Natural killer cell (primary cell): ENCODE measurements at regions not wholly inside any gene's neighbourhood (a gene's known extent, or its start where the extent isn't known, plus 50 kb on each side); places are given as distances from the start of the nearest gene placed in this dataset.
"Not testable (repeated sequence)": the region's sequence is repeated elsewhere in the genome, so short reads cannot be mapped to it uniquely, and the experiment has no call there.

Experiments used
- ATAC-seq, 3 donors: fragments of 150-1000 bp in 2 of 3; fragments of 200-7000 bp in 1 of 3; cut with Tn5 transposase; 1 replicate in 1 of 3; 2 replicates in 2 of 3; pipeline ENCODE4 v1.10.0; 2021; ENCODE audit warnings: mild to moderate bottlenecking in 2 of 3, moderate library complexity in 2 of 3
- DNase-seq, 2 donors: peaks; one replicate each; pipeline versions ENCODE4 v3.0.0 to v3.0.0-alpha.2; 2013 to 2021; ENCODE audit warnings: mixed read lengths in 1 of 2
- H3K27ac ChIP-seq: one replicate; pipeline ENCODE4 v1.5.1; 2013; ENCODE audit warnings: mild to moderate bottlenecking, low read length
- H3K27me3 ChIP-seq: one replicate; pipeline ENCODE4 v1.6.1; 2013; ENCODE audit warnings: low read length; ENCODE audit not compliant: control insufficient read depth, insufficient read depth
- H3K36me3 ChIP-seq: one replicate; pipeline ENCODE4 v1.6.1; 2013; ENCODE audit warnings: low read length; ENCODE audit not compliant: control insufficient read depth, insufficient read depth
- H3K4me1 ChIP-seq: one replicate; pipeline ENCODE4 v1.6.1; 2013; ENCODE audit warnings: low read length; ENCODE audit not compliant: control insufficient read depth, insufficient read depth
- H3K4me3 ChIP-seq: one replicate; pipeline ENCODE4 v1.5.1; 2013; ENCODE audit warnings: low read length
- H3K9me3 ChIP-seq: one replicate; pipeline ENCODE4 v1.6.1; 2013; ENCODE audit warnings: low read length; ENCODE audit not compliant: control insufficient read depth, insufficient read depth
- H3K27ac Mint-ChIP-seq, 2 donors: one replicate each; pipeline ENCODE4 v1.8.0; 2022; ENCODE audit warnings: mild to moderate bottlenecking in 2 of 2, mixed read lengths in 2 of 2, moderate library complexity in 1 of 2
- H3K27me3 Mint-ChIP-seq, 2 donors: one replicate each; pipeline ENCODE4 v1.8.0; 2022; ENCODE audit warnings: low read depth in 2 of 2, mixed read lengths in 2 of 2
- H3K36me3 Mint-ChIP-seq: one replicate; pipeline ENCODE4 v1.8.0; 2022; ENCODE audit warnings: mixed read lengths
- H3K4me1 Mint-ChIP-seq, 2 donors: one replicate each; pipeline ENCODE4 v1.8.0; 2022; ENCODE audit warnings: mixed read lengths in 2 of 2
- H3K4me3 Mint-ChIP-seq: one replicate; pipeline ENCODE4 v1.8.0; 2022; ENCODE audit warnings: mild to moderate bottlenecking, moderate library complexity, mixed read lengths
- H3K9me3 Mint-ChIP-seq, 2 donors: one replicate each; pipeline ENCODE4 v1.8.0; 2022; ENCODE audit warnings: mixed read lengths in 2 of 2
- whole genome bisulfite sequencing: methylation state at CpG from one replicate; pipeline ENCODE4 v1.1.7; 2013; ENCODE audit warnings: missing lambda C conversion rate; ENCODE audit not compliant: insufficient coverage; 5-methylcytosine and 5-hydroxymethylcytosine counted together
- intact Hi-C: fragments of 100-400 bp; cut with micrococcal nuclease; formaldehyde crosslinking; loops from one replicate; pipeline ENCODE4 v1.14.2; 2022
- TF ChIP-seq, protein P1 (sequence below): fragments of 200-600 bp; IDR thresholded peaks from one replicate; pipeline ENCODE4 v1.8.0; 2022; ENCODE audit warnings: antibody characterized with exemption

DNA sequence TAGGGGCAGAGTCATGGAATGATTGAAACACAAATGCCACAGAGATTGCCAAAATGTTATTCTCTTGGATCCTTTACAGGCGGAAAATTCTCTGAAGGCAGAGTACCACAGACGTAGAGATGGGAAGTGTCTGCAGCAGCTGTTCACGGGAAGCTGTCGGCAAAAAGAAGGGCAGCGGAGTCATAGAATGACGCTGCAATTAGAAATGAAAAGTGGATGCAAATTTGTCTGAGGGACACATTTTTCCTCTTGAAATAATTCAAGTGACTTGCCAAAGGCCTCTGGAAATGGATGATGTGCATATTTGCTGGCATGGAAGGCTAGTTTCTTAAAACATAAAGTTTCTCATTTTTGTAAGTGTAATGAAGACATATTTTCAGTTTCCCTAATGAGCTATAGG lies 77.5 kb upstream of the PLD5 start:
- no peaks in the 10 kb centered on the region for H3K36me3 ChIP-seq
- WGBS, result 87% methylated on average over 6 of the region's 6 CpGs
- Mint-ChIP-seq H3K4me1 (no peaks in the 10 kb centered on the region), H3K27me3 (no peaks in the 10 kb centered on the region), H3K9me3 (peaks cover 3 to 7% of the 10 kb centered on the region in 2 donors), H3K4me3 (no peak overlapping the region), H3K36me3 (no peaks in the 10 kb centered on the region), H3K27ac (no peak overlapping the region)
- ATAC-seq (no peak), DNase-seq (no peak)
- intact Hi-C loops, result no loop called here
- TF ChIP-seq, protein P1, sequence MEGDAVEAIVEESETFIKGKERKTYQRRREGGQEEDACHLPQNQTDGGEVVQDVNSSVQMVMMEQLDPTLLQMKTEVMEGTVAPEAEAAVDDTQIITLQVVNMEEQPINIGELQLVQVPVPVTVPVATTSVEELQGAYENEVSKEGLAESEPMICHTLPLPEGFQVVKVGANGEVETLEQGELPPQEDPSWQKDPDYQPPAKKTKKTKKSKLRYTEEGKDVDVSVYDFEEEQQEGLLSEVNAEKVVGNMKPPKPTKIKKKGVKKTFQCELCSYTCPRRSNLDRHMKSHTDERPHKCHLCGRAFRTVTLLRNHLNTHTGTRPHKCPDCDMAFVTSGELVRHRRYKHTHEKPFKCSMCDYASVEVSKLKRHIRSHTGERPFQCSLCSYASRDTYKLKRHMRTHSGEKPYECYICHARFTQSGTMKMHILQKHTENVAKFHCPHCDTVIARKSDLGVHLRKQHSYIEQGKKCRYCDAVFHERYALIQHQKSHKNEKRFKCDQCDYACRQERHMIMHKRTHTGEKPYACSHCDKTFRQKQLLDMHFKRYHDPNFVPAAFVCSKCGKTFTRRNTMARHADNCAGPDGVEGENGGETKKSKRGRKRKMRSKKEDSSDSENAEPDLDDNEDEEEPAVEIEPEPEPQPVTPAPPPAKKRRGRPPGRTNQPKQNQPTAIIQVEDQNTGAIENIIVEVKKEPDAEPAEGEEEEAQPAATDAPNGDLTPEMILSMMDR, result no peak
- no peak overlapping the region for H3K4me3 ChIP-seq
- H3K4me1 ChIP-seq, result no peaks in the 10 kb centered on the region
- no peak overlapping the region for H3K27ac ChIP-seq
- H3K27me3 ChIP-seq, result no peaks in the 10 kb centered on the region
- no peaks in the 10 kb centered on the region for H3K9me3 ChIP-seq

DNA sequence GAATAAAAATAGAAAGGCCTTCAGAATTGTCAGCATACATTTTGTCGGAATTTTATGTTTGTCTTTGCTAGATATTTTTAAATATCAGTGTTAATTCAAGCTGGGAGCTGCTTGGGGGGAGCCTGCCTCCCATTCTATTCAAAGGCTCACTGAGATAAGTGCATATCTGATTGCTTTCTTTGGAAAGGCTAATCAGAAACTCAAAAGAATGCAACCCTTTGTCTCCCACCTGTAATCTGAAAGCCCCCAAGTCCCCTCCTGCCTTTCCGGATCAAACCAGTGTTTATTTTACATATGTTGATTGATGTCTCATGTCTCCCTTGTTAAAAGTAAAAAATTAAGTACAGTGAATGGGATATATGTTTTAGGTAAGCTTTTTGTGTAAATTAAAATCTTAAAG lies 69.3 kb upstream of the PLD5 start:
- H3K9me3 Mint-ChIP-seq, result peaks cover 9 to 21% of the 10 kb centered on the region in 2 donors
- H3K4me3 ChIP-seq, H3K4me3 Mint-ChIP-seq, H3K27me3 Mint-ChIP-seq, H3K27ac ChIP-seq, H3K27ac Mint-ChIP-seq, ATAC-seq, H3K4me1 Mint-ChIP-seq, H3K27me3 ChIP-seq, H3K36me3 Mint-ChIP-seq, H3K9me3 ChIP-seq, H3K4me1 ChIP-seq, intact Hi-C loops, H3K36me3 ChIP-seq, DNase-seq: not testable (repeated sequence)
- 0% methylated on average over 1 of the region's 2 CpGs for WGBS

DNA sequence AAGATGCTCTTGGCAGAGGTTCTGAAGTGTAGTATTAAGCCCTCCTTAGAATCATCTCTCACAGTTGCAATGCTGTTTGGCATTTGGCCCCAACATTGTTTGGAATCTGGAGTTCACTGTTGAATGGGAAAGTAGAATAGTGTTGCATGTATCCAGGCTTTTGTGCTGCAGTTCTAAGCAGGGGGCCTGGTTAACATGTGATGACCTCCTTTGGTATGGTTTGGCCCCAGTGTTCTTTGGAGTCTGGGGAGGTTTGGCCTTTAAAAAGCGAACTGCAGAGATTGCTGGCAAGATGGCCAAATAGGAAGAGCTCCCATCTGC lies 61.8 kb upstream of the PLD5 start:
- H3K27ac ChIP-seq, result no peak overlapping the region
- no peak overlapping the region for H3K4me3 Mint-ChIP-seq
- no peaks in the 10 kb centered on the region for H3K4me1 ChIP-seq
- WGBS, result 65% methylated on average over 1 of the region's 1 CpG
- H3K9me3 Mint-ChIP-seq, result peaks cover 5 to 8% of the 10 kb centered on the region in 2 donors
- intact Hi-C loops, result no loop called here
- no peaks in the 10 kb centered on the region for H3K36me3 ChIP-seq
- ATAC-seq (no peak), DNase-seq (no peak)
- no peaks in the 10 kb centered on the region for H3K27me3 ChIP-seq
- H3K36me3 Mint-ChIP-seq, result no peaks in the 10 kb centered on the region
- H3K4me1 Mint-ChIP-seq, result no peaks in the 10 kb centered on the region
- no peak overlapping the region for H3K4me3 ChIP-seq
- no peak overlapping the region for H3K27ac Mint-ChIP-seq
- H3K9me3 ChIP-seq, result peaks cover 3% of the 10 kb centered on the region
- no peaks in the 10 kb centered on the region for H3K27me3 Mint-ChIP-seq
- TF ChIP-seq, protein P1, result no peak

DNA sequence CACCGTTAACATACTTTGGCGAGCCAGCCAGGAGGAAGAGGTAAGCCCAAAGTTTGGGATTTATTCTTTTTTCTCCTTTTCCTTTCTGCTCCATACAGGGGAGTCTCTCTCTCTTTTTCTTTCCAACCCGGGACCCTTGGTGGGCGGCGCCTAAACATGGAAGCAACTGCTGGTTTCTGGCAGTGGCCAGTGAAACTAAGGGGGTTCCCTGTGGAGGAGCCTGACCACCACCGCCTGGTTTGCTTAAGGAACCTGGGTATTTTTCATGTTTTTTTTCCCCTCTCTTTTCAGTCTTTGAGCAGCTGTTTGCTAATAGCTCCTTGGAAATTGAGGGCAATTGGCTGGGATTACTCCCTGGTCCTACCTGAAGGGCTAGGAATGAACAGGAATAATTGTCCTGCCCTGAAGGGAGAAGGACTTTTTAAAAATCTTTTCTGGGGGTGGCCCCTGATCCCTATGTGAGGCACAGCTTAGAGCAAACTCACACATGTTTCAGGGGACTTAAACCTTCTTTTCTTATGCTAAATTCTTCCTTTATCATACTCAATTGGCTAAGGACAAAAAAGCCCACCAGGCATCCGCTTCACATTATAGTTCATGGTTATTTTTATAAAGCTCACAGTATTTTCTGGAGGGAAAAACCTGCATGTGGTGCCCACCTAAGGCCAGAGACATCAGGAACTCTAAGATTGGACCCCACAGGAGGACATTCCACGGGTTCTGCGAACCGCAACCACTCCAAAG lies 61.3 kb upstream of the PLD5 start:
- H3K36me3 ChIP-seq, result no peaks in the 10 kb centered on the region
- no peaks in the 10 kb centered on the region for H3K27me3 ChIP-seq
- H3K9me3 ChIP-seq, result peaks cover 3% of the 10 kb centered on the region
- H3K27ac ChIP-seq, result no peak overlapping the region
- DNase-seq (no peak), ATAC-seq (no peak)
- TF ChIP-seq, protein P1, result no peak
- no peaks in the 10 kb centered on the region for H3K4me1 ChIP-seq
- no peaks in the 10 kb centered on the region for H3K36me3 Mint-ChIP-seq
- intact Hi-C loops, result no loop called here
- no peaks in the 10 kb centered on the region for H3K4me1 Mint-ChIP-seq
- H3K27ac Mint-ChIP-seq, result no peak overlapping the region
- H3K4me3 Mint-ChIP-seq, result no peak overlapping the region
- H3K9me3 Mint-ChIP-seq, result peaks cover 8% of the 10 kb centered on the region in 2 donors
- no peaks in the 10 kb centered on the region for H3K27me3 Mint-ChIP-seq
- 91% methylated on average over 9 of the region's 10 CpGs for WGBS
- no peak overlapping the region for H3K4me3 ChIP-seq
